HEK293 (cell line): ENCODE measurements at regions not wholly inside any gene's neighbourhood (a gene's known extent, or its start where the extent isn't known, plus 50 kb on each side); places are given as distances from the start of the nearest gene placed in this dataset.
A peak's percentile ranks its signal among the peaks of the same experiment; 100 is the strongest.

Experiments
- CTCF ChIA-PET: fragments of 350-600 bp; formaldehyde crosslinking; extraction: SDS; loops from one replicate; lab custom pipeline; 2021; ENCODE audit warnings: antibody characterized with exemption; lab: Yijun Ruan, JAX
- POLR2A ChIA-PET: fragments of 300-600 bp; formaldehyde crosslinking; extraction: SDS; loops from one replicate; lab custom pipeline; 2020; ENCODE audit warnings: antibody characterized with exemption, inconsistent platforms; lab: Yijun Ruan, JAX
- H3K27ac ChIP-seq: fragments of 200-500 bp; sonication (Bioruptor generic); 2 replicates; pipeline ENCODE4 v1.5.1; 2014; ENCODE audit warnings: low read depth, low read length, control low read depth, inconsistent platforms; ENCODE audit errors: extremely low read depth
- H3K36me3 ChIP-seq, 2 experiments: fragments of 200-500 bp in 1 of 2; sonication (Bioruptor generic) in 1 of 2; 1 replicate in 1 of 2; 2 replicates in 1 of 2; pipeline ENCODE4 v1.5.1; 2014 to 2017; ENCODE audit warnings: inconsistent platforms in 2 of 2, low read length in 2 of 2; ENCODE audit not compliant: control insufficient read depth in 2 of 2, insufficient read depth in 1 of 2
- H3K4me1 ChIP-seq: fragments of 200-500 bp; sonication (Bioruptor generic); 2 replicates; pipeline ENCODE4 v1.5.1; 2014; ENCODE audit warnings: mild to moderate bottlenecking, low read length, inconsistent platforms; ENCODE audit not compliant: control insufficient read depth, insufficient read depth
- H3K4me3 ChIP-seq: 2 replicates; pipeline ENCODE4 v1.5.1; 2011; ENCODE audit warnings: low read depth, mild to moderate bottlenecking, control low read depth, low read length, moderate library complexity
- H3K9me3 ChIP-seq: fragments of 200-500 bp; sonication (Bioruptor generic); 2 replicates; pipeline ENCODE4 v1.5.1; 2014; ENCODE audit warnings: low read depth, low read length, inconsistent platforms; ENCODE audit not compliant: control insufficient read depth, insufficient read depth
- OSR2 ChIP-seq: fragments of 450-650 bp; formaldehyde crosslinking; IDR thresholded peaks from 2 replicates; pipeline ENCODE4 v1.5.1; 2016; ENCODE audit warnings: missing biosample characterization, missing genetic modification characterization
- PRDM1 ChIP-seq: fragments of 450-650 bp; formaldehyde crosslinking; IDR thresholded peaks from 2 replicates; pipeline ENCODE4; 2016; ENCODE audit warnings: missing biosample characterization, missing genetic modification characterization
- REPIN1 ChIP-seq: fragments of 450-650 bp; formaldehyde crosslinking; IDR thresholded peaks from 2 replicates; pipeline ENCODE4 v1.5.1; 2017; ENCODE audit warnings: missing biosample characterization, missing genetic modification characterization, low read depth
- SETDB1 ChIP-seq: IDR thresholded peaks from one replicate; pipeline ENCODE4 v1.6.1; 2017; ENCODE audit warnings: mild to moderate bottlenecking, low read length, moderate library complexity, mixed read lengths; ENCODE audit not compliant: insufficient read length
- SP7 ChIP-seq: fragments of 450-650 bp; formaldehyde crosslinking; IDR thresholded peaks from 2 replicates; pipeline ENCODE4 v1.5.1; 2016; ENCODE audit warnings: missing biosample characterization, missing genetic modification characterization
- ZBTB17 ChIP-seq: fragments of 450-650 bp; formaldehyde crosslinking; IDR thresholded peaks from 2 replicates; pipeline ENCODE4 v1.5.1; 2016; ENCODE audit warnings: missing biosample characterization, missing genetic modification characterization
- ZFP41 ChIP-seq: fragments of 450-650 bp; formaldehyde crosslinking; IDR thresholded peaks from 2 replicates; pipeline ENCODE4 v1.5.1; 2016; ENCODE audit warnings: missing biosample characterization, missing genetic modification characterization, borderline replicate concordance
- ZNF239 ChIP-seq: fragments of 450-650 bp; formaldehyde crosslinking; IDR thresholded peaks from 2 replicates; pipeline ENCODE4 v1.5.1; 2016; ENCODE audit warnings: missing biosample characterization, missing genetic modification characterization
- ZNF366 ChIP-seq: fragments of 450-650 bp; formaldehyde crosslinking; conservative IDR thresholded peaks from 2 replicates; pipeline ENCODE4 v1.5.1; 2016; ENCODE audit warnings: missing biosample characterization, missing genetic modification characterization
- ZNF621 ChIP-seq: fragments of 450-650 bp; formaldehyde crosslinking; IDR thresholded peaks from 2 replicates; pipeline ENCODE4 v1.5.1; 2017; ENCODE audit warnings: missing biosample characterization, missing genetic modification characterization
- ZNF629 ChIP-seq: fragments of 450-650 bp; formaldehyde crosslinking; IDR thresholded peaks from 2 replicates; pipeline ENCODE4 v1.5.1; 2017; ENCODE audit warnings: missing biosample characterization, missing genetic modification characterization
- ZNF660 ChIP-seq: fragments of 450-650 bp; IDR thresholded peaks from 2 replicates; pipeline ENCODE4 v1.5.1; 2018; ENCODE audit warnings: missing biosample characterization, mild to moderate bottlenecking, missing genetic modification characterization
- ZNF747 ChIP-seq: fragments of 450-650 bp; formaldehyde crosslinking; IDR thresholded peaks from 2 replicates; pipeline ENCODE4 v1.5.1; 2016; ENCODE audit warnings: missing biosample characterization, missing genetic modification characterization
- ZNF837 ChIP-seq: fragments of 450-650 bp; formaldehyde crosslinking; IDR thresholded peaks from 2 replicates; pipeline ENCODE4 v1.5.1; 2016; ENCODE audit warnings: missing biosample characterization, missing genetic modification characterization
- ZSCAN23 ChIP-seq: fragments of 450-650 bp; formaldehyde crosslinking; IDR thresholded peaks from 2 replicates; pipeline ENCODE4 v1.5.1; 2016; ENCODE audit warnings: missing biosample characterization, missing genetic modification characterization
- ZXDB ChIP-seq: fragments of 450-650 bp; formaldehyde crosslinking; IDR thresholded peaks from 2 replicates; pipeline ENCODE4 v1.5.1; 2016; ENCODE audit warnings: missing biosample characterization, missing genetic modification characterization
- TF ChIP-seq, protein P1 (sequence below): fragments of 450-650 bp; formaldehyde crosslinking; IDR thresholded peaks from 2 replicates; pipeline ENCODE4 v1.5.1; 2016; ENCODE audit warnings: missing biosample characterization, missing genetic modification characterization
- TF ChIP-seq, protein P2 (sequence below): fragments of 450-650 bp; formaldehyde crosslinking; IDR thresholded peaks from 2 replicates; pipeline ENCODE4 v1.5.1; 2016; ENCODE audit warnings: missing biosample characterization, missing genetic modification characterization
- TF ChIP-seq, protein P3 (sequence below): fragments of 450-650 bp; formaldehyde crosslinking; IDR thresholded peaks from 2 replicates; pipeline ENCODE4 v1.5.1; 2017; ENCODE audit warnings: missing biosample characterization, missing genetic modification characterization
- TF ChIP-seq, protein P4 (sequence below): fragments of 450-650 bp; formaldehyde crosslinking; IDR thresholded peaks from 2 replicates; pipeline ENCODE4 v1.5.1; 2016; ENCODE audit warnings: missing biosample characterization, missing genetic modification characterization, low read depth

DNA sequence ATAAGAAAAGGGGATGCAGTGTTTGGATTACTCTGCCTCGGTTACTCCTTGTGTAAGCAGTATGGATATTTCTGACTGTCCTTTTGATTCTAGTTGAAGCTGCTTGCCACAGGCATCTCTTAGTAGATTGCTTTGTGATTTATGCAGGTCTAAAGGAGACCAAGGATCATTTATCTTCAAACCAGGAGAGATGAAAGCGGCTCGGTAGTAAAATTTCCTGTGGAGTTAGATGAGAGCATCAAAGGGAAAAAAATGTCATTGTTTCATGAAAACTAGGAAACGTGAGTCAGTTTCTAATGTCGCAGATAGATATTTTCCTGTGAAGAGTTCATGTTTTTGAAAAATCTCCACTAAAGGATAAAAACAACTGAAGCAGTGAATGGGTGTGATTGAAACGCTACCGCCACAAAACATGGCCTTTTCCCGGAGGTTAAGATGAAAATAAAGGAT is 254.0 kb upstream of the TBL1XR1 start:
- H3K4me1 ChIP-seq = no peaks in the 10 kb centered on the region
- ChIA-PET POLR2A (no interaction called here), CTCF (no interaction called here)
- H3K27ac ChIP-seq = no peak overlapping the region
- H3K9me3 ChIP-seq = no peaks in the 10 kb centered on the region
- H3K4me3 ChIP-seq = no peak overlapping the region
- no peaks in the 10 kb centered on the region for H3K36me3 ChIP-seq
- no peak for TF ChIP-seq ZNF747 (tag by site-specific recombination)
- TF ChIP-seq, protein P1, sequence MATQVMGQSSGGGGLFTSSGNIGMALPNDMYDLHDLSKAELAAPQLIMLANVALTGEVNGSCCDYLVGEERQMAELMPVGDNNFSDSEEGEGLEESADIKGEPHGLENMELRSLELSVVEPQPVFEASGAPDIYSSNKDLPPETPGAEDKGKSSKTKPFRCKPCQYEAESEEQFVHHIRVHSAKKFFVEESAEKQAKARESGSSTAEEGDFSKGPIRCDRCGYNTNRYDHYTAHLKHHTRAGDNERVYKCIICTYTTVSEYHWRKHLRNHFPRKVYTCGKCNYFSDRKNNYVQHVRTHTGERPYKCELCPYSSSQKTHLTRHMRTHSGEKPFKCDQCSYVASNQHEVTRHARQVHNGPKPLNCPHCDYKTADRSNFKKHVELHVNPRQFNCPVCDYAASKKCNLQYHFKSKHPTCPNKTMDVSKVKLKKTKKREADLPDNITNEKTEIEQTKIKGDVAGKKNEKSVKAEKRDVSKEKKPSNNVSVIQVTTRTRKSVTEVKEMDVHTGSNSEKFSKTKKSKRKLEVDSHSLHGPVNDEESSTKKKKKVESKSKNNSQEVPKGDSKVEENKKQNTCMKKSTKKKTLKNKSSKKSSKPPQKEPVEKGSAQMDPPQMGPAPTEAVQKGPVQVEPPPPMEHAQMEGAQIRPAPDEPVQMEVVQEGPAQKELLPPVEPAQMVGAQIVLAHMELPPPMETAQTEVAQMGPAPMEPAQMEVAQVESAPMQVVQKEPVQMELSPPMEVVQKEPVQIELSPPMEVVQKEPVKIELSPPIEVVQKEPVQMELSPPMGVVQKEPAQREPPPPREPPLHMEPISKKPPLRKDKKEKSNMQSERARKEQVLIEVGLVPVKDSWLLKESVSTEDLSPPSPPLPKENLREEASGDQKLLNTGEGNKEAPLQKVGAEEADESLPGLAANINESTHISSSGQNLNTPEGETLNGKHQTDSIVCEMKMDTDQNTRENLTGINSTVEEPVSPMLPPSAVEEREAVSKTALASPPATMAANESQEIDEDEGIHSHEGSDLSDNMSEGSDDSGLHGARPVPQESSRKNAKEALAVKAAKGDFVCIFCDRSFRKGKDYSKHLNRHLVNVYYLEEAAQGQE (tag by site-specific recombination) = no peak
- TF ChIP-seq SETDB1 = no peak
- TF ChIP-seq ZSCAN23 (tag by site-specific recombination) = no peak
- no peak for TF ChIP-seq ZFP41 (tag by site-specific recombination)
- TF ChIP-seq, protein P2, sequence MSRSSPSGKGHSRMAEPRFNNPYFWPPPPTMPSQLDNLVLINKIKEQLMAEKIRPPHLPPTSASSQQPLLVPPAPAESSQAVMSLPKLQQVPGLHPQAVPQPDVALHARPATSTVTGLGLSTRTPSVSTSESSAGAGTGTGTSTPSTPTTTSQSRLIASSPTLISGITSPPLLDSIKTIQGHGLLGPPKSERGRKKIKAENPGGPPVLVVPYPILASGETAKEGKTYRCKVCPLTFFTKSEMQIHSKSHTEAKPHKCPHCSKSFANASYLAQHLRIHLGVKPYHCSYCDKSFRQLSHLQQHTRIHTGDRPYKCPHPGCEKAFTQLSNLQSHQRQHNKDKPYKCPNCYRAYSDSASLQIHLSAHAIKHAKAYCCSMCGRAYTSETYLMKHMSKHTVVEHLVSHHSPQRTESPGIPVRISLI = no peak
- TF ChIP-seq, protein P3, sequence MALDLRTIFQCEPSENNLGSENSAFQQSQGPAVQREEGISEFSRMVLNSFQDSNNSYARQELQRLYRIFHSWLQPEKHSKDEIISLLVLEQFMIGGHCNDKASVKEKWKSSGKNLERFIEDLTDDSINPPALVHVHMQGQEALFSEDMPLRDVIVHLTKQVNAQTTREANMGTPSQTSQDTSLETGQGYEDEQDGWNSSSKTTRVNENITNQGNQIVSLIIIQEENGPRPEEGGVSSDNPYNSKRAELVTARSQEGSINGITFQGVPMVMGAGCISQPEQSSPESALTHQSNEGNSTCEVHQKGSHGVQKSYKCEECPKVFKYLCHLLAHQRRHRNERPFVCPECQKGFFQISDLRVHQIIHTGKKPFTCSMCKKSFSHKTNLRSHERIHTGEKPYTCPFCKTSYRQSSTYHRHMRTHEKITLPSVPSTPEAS (tag by site-specific recombination) = no peak
- no peak for TF ChIP-seq ZNF239 (tag by site-specific recombination)
- no peak for TF ChIP-seq ZNF837 (tag by site-specific recombination)
- TF ChIP-seq ZNF621 = no peak

DNA sequence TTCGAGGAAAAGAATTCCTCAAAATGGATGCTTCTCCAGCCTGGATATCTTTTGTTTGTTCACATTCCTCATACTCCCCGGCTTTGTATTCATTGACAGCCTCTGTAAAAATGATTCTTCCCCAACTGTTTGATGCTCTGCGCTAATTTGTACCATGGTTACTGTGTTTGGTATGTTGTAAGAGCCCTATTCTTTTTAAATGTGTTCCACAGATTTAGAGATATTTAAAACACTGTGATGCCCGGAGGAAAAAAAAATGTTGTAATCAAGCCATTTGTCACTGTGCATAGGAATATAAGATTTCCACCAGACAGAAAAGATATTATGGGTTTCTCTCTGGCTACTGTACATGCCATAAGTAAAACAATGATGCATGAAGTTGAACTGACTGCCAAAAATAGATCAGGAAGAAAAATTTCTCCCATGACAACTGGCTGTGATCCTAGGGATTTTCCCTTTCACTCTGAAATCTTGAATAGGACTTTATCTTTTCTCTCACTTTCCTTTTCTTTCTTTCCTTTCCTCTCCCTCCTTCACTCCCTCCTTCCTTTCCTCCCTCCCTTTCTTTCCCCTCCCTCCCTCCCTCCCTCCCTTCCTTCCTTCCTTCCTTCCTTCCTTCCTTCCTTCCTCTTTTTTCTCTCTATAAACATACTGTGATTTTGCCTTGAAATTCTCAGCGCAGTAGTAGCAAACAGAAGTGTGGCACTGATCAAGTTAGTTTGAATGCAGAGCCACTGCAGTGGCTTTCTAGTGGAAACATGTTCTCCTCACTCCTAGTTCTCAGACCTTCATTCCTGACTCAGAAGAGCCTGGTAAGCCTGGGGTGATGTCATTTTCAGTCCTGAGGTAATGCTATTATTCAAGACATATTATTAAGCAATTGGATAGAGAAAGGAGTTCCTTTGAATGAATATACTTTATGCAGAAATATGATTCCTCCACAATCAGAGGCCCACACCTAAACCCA is 254.9 kb upstream of the TBL1XR1 start:
- Histone ChIP-seq H3K9me3 (no peaks in the 10 kb centered on the region), H3K27ac (no peak overlapping the region)

More for the DNA sequence above, 254.9 kb upstream of the TBL1XR1 start:
- TF ChIP-seq, protein P4, sequence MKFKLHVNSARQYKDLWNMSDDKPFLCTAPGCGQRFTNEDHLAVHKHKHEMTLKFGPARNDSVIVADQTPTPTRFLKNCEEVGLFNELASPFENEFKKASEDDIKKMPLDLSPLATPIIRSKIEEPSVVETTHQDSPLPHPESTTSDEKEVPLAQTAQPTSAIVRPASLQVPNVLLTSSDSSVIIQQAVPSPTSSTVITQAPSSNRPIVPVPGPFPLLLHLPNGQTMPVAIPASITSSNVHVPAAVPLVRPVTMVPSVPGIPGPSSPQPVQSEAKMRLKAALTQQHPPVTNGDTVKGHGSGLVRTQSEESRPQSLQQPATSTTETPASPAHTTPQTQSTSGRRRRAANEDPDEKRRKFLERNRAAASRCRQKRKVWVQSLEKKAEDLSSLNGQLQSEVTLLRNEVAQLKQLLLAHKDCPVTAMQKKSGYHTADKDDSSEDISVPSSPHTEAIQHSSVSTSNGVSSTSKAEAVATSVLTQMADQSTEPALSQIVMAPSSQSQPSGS = peak; percentile 86
- TF ChIP-seq ZXDB (tag by site-specific recombination) (no peak), REPIN1 (no peak), PRDM1 (tag by site-specific recombination) (peak; percentile 94), OSR2 (0 out of 2 replicates have a peak, but pooled peaks have one; percentile 28), ZNF366 (tag by site-specific recombination) (peak; percentile 47), ZNF660 (tag by site-specific recombination) (0 out of 2 replicates have a peak, but pooled peaks have one; percentile 23), ZBTB17 (tag by site-specific recombination) (peak; percentile 47; the same call in 1 of the 2 replicates), SP7 (peak; percentile 63), ZNF629 (tag by site-specific recombination) (peak; percentile 66)
- Histone ChIP-seq H3K4me3 (no peak overlapping the region), H3K36me3 (no peaks in the 10 kb centered on the region), H3K4me1 (no peaks in the 10 kb centered on the region)
- ChIA-PET POLR2A (no interaction called here), CTCF (no interaction called here)
